Neural progenitor cell (in vitro differentiated cells): ENCODE measurements at regions not wholly inside any gene's neighbourhood (a gene's known extent, or its start where the extent isn't known, plus 50 kb on each side); places are given as distances from the start of the nearest gene placed in this dataset.

Source experiments
- DNase-seq: peaks from one replicate; pipeline ENCODE4 v3.0.0-alpha.2; 2016; ENCODE audit warnings: low spot score
- H2AFZ ChIP-seq: fragments of 200-600 bp; sonication (generic); replicated peaks from 2 replicates; pipeline ENCODE4 v1.6.1; 2016; ENCODE audit warnings: antibody characterized with exemption
- H3F3A ChIP-seq: fragments of 200-600 bp; sonication (generic); 2 replicates; pipeline ENCODE4 v1.6.1; 2016; ENCODE audit warnings: antibody characterized with exemption, low read depth
- H3K27ac ChIP-seq: fragments of 200-600 bp; sonication (generic); 2 replicates; pipeline ENCODE4 v1.5.1; 2016; ENCODE audit warnings: mild to moderate bottlenecking
- H3K27me3 ChIP-seq: fragments of 200-600 bp; sonication (generic); 2 replicates; pipeline ENCODE4 v1.6.1; 2016; ENCODE audit warnings: mild to moderate bottlenecking, moderate library complexity
- H3K36me3 ChIP-seq: fragments of 200-600 bp; sonication (generic); 2 replicates; pipeline ENCODE4 v1.5.1; 2016
- H3K4me1 ChIP-seq: fragments of 200-600 bp; sonication (generic); 2 replicates; pipeline ENCODE4 v1.6.1; 2016; ENCODE audit warnings: mixed run types
- H3K4me2 ChIP-seq: fragments of 200-600 bp; sonication (generic); 2 replicates; pipeline ENCODE4 v1.6.1; 2016
- H3K4me3 ChIP-seq: fragments of 200-600 bp; sonication (generic); 2 replicates; pipeline ENCODE4 v1.5.1; 2016
- H3K79me2 ChIP-seq: fragments of 200-600 bp; sonication (generic); 2 replicates; pipeline ENCODE4 v1.6.1; 2016; ENCODE audit warnings: low read depth
- H3K9ac ChIP-seq: fragments of 200-600 bp; sonication (generic); 2 replicates; pipeline ENCODE4 v1.6.1; 2016
- H3K9me3 ChIP-seq: fragments of 200-600 bp; sonication (generic); 2 replicates; pipeline ENCODE4 v1.5.1; 2016; ENCODE audit warnings: low read depth
- H4K20me1 ChIP-seq: fragments of 200-600 bp; sonication (generic); 2 replicates; pipeline ENCODE4 v1.6.1; 2016; ENCODE audit warnings: low read depth
- H3K27ac Mint-ChIP-seq: 3 replicates; pipeline ENCODE4 v1.8.0; 2021; ENCODE audit warnings: mixed read lengths
- H3K27me3 Mint-ChIP-seq: 2 replicates; pipeline ENCODE4 v1.8.0; 2022; ENCODE audit warnings: low read depth, mild to moderate bottlenecking, inconsistent platforms, moderate library complexity, mixed read lengths; ENCODE audit not compliant: insufficient read depth
- H3K36me3 Mint-ChIP-seq: 3 replicates; pipeline ENCODE4 v1.8.0; 2021; ENCODE audit warnings: mixed read lengths
- H3K4me1 Mint-ChIP-seq: 3 replicates; pipeline ENCODE4 v1.8.0; 2021; ENCODE audit warnings: mixed read lengths
- H3K4me3 Mint-ChIP-seq: 3 replicates; pipeline ENCODE4 v1.8.0; 2021; ENCODE audit warnings: mild to moderate bottlenecking, moderate library complexity, mixed read lengths
- H3K9me3 Mint-ChIP-seq: 3 replicates; pipeline ENCODE4 v1.8.0; 2020; ENCODE audit warnings: mixed read lengths
- EZH2 ChIP-seq: fragments of 200-600 bp; sonication (generic); IDR thresholded peaks from 2 replicates; pipeline ENCODE4 v1.6.1; 2017; ENCODE audit warnings: antibody characterized with exemption, mild to moderate bottlenecking, moderate library complexity
- EZH2phosphoT487 ChIP-seq: fragments of 200-600 bp; sonication (generic); IDR thresholded peaks from 2 replicates; pipeline ENCODE4 v1.6.1; 2017; ENCODE audit warnings: antibody characterized with exemption
- TF ChIP-seq, protein P1 (sequence below): fragments of 200-600 bp; sonication (generic); IDR thresholded peaks from 2 replicates; pipeline ENCODE4 v1.5.1; 2017; ENCODE audit warnings: antibody characterized with exemption, mild to moderate bottlenecking

DNA sequence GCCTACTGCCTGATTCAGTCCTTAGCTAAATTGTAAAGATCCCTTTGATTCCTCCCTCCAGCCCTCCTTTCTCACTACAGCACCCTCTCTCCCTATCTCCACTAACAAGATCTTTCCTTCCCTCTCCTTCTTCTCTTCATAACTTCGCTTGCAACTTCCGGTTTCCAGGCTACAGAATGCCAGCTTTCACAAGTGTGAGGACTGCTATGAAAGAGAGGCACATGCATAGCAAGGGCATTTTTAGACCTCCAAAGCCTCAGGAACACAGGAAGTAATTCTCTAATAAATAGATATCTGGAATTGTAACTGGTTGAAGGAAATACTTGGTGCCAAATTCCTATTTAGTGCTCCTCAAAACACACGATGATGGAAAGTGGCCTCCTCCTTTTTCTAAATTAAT lies 196.7 kb downstream of the HLX start:
- no peak overlapping the region for H3K27ac ChIP-seq
- Mint-ChIP-seq H3K27me3 (peaks cover 3% of the 10 kb centered on the region), H3K9me3 (no peaks in the 10 kb centered on the region), H3K4me3 (no peak overlapping the region), H3K27ac (no peak overlapping the region), H3K4me1 (no peaks in the 10 kb centered on the region), H3K36me3 (no peaks in the 10 kb centered on the region)
- no peak overlapping the region for H3K9ac ChIP-seq
- no peaks in the 10 kb centered on the region for H3F3A ChIP-seq
- no peaks in the 10 kb centered on the region for H3K36me3 ChIP-seq
- TF ChIP-seq EZH2 (no peak), EZH2phosphoT487 (no peak)
- TF ChIP-seq, protein P1, sequence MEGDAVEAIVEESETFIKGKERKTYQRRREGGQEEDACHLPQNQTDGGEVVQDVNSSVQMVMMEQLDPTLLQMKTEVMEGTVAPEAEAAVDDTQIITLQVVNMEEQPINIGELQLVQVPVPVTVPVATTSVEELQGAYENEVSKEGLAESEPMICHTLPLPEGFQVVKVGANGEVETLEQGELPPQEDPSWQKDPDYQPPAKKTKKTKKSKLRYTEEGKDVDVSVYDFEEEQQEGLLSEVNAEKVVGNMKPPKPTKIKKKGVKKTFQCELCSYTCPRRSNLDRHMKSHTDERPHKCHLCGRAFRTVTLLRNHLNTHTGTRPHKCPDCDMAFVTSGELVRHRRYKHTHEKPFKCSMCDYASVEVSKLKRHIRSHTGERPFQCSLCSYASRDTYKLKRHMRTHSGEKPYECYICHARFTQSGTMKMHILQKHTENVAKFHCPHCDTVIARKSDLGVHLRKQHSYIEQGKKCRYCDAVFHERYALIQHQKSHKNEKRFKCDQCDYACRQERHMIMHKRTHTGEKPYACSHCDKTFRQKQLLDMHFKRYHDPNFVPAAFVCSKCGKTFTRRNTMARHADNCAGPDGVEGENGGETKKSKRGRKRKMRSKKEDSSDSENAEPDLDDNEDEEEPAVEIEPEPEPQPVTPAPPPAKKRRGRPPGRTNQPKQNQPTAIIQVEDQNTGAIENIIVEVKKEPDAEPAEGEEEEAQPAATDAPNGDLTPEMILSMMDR, result no peak
- DNase-seq, result no peak
- H4K20me1 ChIP-seq, result no peaks in the 10 kb centered on the region
- no peak overlapping the region for H3K4me3 ChIP-seq
- no peak overlapping the region for H2AFZ ChIP-seq
- H3K9me3 ChIP-seq, result no peaks in the 10 kb centered on the region
- H3K27me3 ChIP-seq, result no peaks in the 10 kb centered on the region
- H3K4me2 ChIP-seq, result no peak overlapping the region
- H3K79me2 ChIP-seq, result no peaks in the 10 kb centered on the region
- no peaks in the 10 kb centered on the region for H3K4me1 ChIP-seq

DNA sequence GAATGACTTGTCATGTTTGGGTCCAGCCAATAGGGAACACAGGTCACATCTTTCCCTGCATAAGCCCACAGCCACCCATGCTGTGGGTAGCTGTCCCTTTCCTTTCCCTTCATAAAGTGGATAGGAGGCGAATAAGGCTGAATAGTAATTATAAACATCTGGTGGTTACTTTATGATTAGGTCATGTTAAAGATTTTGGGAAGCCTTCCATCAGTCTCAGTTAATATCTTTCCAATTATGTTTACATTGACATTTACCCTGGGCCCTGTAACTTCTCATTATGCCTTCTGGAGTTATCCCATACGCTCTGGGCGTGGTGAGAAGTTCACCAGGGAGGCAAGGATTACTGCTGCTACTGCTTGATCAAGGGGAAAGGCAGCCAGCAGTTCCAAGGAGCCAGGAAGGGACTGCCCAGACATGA lies 197.2 kb downstream of the HLX start:
- Histone ChIP-seq H3K4me1 (no peaks in the 10 kb centered on the region), H3K79me2 (no peaks in the 10 kb centered on the region), H3K4me2 (no peak overlapping the region), H3K27me3 (no peaks in the 10 kb centered on the region), H3K4me3 (no peak overlapping the region), H3K27ac (no peak overlapping the region), H3F3A (no peaks in the 10 kb centered on the region), H3K36me3 (no peaks in the 10 kb centered on the region), H3K9ac (no peak overlapping the region), H3K9me3 (no peaks in the 10 kb centered on the region), H4K20me1 (no peaks in the 10 kb centered on the region), H2AFZ (no peak overlapping the region)
- Mint-ChIP-seq H3K9me3 (no peaks in the 10 kb centered on the region), H3K4me1 (no peaks in the 10 kb centered on the region), H3K4me3 (no peak overlapping the region), H3K36me3 (no peaks in the 10 kb centered on the region), H3K27ac (no peak overlapping the region), H3K27me3 (peaks cover 3% of the 10 kb centered on the region)
- DNase-seq, result no peak
- no peak for TF ChIP-seq EZH2phosphoT487
- TF ChIP-seq, protein P1, result no peak
- no peak for TF ChIP-seq EZH2

DNA sequence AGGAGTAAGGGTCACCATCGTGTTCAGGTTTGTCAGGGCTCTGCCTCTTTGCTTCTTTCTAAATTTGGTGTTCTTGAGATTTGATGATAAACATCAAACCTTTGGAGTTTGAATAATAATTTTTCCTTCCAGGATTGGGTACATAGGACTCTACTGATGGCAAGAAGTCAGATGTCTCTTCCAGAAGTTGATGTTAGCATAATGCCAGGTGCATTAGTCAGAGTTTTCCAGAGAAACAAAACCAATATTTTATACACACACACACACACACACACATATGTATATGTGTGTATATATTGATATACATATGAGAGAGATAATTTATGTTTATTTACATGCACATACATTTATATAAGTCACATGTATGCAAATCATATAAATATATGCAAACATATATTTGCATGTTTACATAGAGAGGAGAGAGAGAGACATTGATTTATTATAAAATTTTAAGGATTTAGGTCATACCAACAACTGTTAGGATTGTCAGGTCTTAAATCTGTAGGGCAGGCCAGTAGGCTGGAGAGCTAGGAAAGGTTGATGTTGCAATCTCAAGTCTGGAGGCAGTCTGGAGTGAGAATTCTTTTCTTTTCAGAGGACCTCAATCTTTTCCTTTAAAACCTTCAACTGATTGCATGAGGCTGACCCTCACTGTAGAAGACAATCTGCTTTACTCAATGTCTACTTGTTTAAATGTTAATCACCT lies 199.2 kb downstream of the HLX start:
- Histone ChIP-seq H2AFZ (no peak overlapping the region), H3K4me1 (no peaks in the 10 kb centered on the region), H3K9me3 (no peaks in the 10 kb centered on the region), H3K4me3 (no peak overlapping the region), H3K27ac (no peak overlapping the region), H3F3A (no peaks in the 10 kb centered on the region), H3K79me2 (no peaks in the 10 kb centered on the region), H3K9ac (no peak overlapping the region), H4K20me1 (no peaks in the 10 kb centered on the region), H3K4me2 (no peak overlapping the region), H3K36me3 (no peaks in the 10 kb centered on the region), H3K27me3 (no peaks in the 10 kb centered on the region)
- no peaks in the 10 kb centered on the region for H3K4me1 Mint-ChIP-seq
- H3K4me3 Mint-ChIP-seq, result no peak overlapping the region
- H3K27ac Mint-ChIP-seq, result no peak overlapping the region
- no peaks in the 10 kb centered on the region for H3K9me3 Mint-ChIP-seq
- TF ChIP-seq, protein P1, result no peak
- no peak for TF ChIP-seq EZH2phosphoT487
- no peak for TF ChIP-seq EZH2
- H3K36me3 Mint-ChIP-seq, result no peaks in the 10 kb centered on the region
- H3K27me3 Mint-ChIP-seq, result peaks cover 3% of the 10 kb centered on the region
- DNase-seq, result no peak
